GM18519 (cell line): ENCODE measurements at regions not wholly inside any gene's neighbourhood (a gene's known extent, or its start where the extent isn't known, plus 50 kb on each side); places are given as distances from the start of the nearest gene placed in this dataset.
"Not testable (repeated sequence)": the region's sequence is repeated elsewhere in the genome, so short reads cannot be mapped to it uniquely, and the experiment has no call there.

Source experiments
- ATAC-seq: cut with Tn5 transposase; IDR thresholded peaks from one replicate; pipeline ENCODE4 v1.9.1; 2021; ENCODE audit warnings: mild to moderate bottlenecking, moderate library complexity; ENCODE audit not compliant: unreplicated experiment, low FRiP score

GRCh38 chr15:20292422-20293005 lies 249.1 kb downstream of the GOLGA6L6 start:
- ATAC-seq: not testable (repeated sequence)

GRCh38 chr15:20291616-20292015 lies 250.0 kb downstream of the GOLGA6L6 start:
- not testable (repeated sequence) for ATAC-seq

DNA sequence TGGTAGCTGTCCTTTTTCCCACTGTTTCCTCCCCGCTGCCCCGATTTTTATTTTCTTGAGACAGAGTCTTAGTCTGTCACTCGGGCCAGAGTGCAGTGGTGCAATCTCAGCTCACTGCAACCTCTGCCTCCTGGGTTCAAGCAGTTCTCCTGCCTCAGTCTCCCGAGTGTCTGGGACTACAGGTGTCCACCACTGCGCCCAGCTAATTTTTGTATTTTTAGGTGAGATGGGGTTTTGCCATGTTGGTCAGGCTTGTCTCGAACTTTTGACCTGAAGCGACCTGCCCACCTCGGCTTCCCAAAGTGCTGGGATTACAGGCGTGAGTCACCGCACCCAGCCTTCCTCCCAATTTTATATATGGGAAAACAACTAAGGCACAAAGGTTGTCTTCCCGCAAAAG lies 251.0 kb downstream of the GOLGA6L6 start:
- not testable (repeated sequence) for ATAC-seq

DNA sequence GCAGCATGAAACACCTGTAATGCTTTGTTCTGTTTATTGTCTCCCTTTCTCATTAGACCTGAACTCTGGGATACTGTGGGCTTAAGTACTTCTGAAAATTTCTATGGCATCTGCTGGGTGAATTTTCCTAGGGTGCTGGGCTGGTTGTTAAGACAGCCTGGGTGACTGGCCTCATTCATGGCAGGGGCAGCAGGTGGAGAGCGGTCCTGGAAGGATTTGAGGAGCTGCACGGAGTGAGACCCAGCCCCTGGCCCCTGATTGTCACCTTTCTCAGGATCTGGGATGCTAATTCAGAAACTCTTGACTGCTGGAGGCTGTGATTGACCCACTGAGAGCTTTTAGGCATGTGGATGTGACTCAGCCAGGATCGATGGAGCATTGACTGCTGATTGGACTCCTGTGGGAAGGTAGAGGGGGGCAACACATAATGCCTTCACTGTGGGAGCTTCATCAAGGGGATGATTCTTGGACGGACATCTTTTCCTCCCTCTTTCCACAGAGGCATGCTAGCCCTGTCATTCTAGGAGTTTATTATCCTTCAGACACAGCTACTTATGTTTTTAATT lies 252.0 kb downstream of the GOLGA6L6 start:
- ATAC-seq: not testable (repeated sequence)

GRCh38 chr15:20288800-20289537 lies 252.6 kb downstream of the GOLGA6L6 start:
- not testable (repeated sequence) for ATAC-seq

DNA sequence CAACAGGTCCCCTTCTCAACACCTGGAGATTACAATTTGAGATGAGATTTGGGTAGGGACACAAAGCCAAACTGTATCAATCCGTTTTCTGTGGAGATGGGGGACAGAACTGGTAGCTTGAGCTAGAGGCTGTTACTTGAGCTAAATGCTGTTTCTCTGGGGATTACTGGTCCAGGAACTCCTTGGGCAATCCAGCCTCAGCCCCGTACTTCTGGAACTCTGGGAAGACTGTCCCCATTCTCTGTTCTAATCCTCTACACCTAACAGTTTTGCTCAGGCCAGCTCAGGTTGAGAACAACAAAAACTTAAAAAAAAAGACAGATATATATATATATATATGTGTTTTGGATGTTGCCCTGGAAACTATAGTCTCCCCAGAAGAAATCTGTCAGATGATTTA lies 255.0 kb downstream of the GOLGA6L6 start:
- ATAC-seq: not testable (repeated sequence)

DNA sequence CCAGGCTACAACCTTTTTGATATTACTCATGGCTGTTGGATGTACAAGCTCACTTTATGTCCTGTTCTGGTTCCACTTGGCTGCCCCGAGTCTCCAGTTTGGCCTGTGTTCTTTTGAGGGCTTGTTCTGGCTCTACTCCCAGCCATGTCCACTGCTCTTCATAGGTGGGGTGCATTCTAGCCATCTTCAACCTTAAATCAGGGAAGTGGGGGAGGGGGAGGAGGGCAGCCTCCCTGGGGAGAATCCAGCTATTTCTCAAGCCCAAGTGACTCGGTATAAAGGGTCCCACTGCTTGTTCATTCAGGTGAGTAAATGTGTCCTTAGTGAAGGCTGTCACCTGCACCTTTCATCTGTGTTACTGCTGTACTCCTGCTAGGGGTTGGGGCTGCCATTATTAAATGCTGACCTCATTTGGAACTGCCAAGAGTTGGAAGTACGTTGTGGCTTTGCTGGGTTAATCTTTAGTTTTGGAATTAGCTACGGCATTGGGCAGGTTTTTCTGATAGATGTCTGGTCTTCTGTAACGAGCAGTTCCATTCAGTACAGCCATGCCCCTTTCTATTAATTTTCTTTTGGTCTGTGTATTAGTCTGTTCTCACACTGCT lies 255.8 kb downstream of the GOLGA6L6 start:
- not testable (repeated sequence) for ATAC-seq

- not testable (repeated sequence) for ATAC-seq
These were observed 256.6 kb downstream of the GOLGA6L6 start for GRCh38 chr15:20284891-20285535.

DNA sequence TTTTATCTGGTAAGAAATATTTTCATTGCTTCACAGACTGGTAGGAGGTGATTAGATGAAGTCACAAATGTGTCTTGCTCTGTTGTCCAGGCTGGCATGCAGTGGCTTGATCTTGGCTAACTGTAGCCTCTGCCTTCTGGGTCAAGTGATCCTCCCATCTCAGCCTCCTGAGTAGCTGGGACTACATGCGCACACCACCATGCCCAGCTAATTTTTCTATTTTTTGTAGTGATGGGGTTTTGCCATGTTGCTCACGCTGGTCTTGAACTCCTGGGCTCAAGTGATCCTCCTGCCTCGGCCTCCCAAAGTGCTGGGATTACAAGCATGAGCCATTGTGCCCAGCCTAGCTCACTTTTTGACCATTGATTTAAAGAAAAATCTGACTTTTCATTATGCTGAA lies 257.9 kb downstream of the GOLGA6L6 start:
- not testable (repeated sequence) for ATAC-seq

DNA sequence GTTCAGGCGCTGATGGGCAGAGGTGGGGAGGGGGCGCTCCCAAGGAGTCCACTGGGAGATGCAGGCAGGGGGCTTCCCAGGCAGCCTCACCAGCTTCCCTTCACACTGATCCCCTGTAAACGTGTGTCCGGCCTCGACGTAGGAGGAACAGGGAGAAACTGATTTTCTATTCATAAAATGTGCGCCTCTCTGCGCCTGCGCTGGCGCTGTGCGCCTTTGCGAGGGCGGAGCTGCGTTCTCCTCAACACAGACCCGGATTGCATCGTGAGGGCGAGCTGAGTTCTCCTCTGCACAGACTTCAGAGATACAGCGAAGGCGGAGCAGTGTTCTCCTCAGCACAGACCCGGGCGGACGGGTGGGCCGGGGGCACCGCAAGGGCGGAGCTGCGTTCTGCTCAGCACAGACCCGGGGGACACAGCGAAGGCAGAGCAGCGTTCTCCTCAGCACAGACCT lies 259.1 kb downstream of the GOLGA6L6 start:
- ATAC-seq: not testable (repeated sequence)

DNA sequence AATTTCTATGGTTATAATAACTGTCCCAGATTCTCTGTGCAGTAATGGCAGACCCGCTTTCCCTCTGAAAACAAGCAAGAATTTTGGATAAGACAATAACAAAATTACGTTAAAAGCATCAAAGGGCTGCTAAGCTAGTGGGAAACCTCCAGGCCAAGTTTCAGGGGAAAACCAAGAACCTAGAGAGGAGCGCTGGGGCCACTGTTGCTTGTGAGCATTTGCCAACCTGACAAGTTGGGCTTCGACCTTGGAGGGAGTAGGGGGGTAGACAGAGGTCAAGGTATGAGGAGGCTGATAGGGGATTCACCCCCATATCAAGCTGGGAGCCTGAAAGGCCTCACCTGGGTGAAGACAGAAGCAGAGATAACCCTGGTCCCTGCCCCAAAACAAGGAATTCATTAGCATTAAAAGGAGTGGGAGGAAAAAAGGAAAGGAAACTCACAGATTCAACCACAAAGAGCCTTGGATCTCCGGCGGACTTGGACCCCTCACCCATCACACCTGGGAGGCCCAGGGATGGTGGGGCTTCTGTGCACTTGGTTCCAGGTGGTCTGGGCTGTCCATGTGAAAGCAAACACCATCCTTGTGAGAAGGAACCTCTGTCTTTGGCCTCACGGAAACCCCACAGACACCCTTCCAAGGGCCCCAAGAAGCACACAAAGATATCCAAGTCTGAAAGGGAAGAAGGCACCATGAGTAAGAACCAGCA lies 259.9 kb downstream of the GOLGA6L6 start:
- not testable (repeated sequence) for ATAC-seq

- no peak for ATAC-seq
These were observed 260.6 kb downstream of the GOLGA6L6 start for GRCh38 chr15:20280933-20281463.

DNA sequence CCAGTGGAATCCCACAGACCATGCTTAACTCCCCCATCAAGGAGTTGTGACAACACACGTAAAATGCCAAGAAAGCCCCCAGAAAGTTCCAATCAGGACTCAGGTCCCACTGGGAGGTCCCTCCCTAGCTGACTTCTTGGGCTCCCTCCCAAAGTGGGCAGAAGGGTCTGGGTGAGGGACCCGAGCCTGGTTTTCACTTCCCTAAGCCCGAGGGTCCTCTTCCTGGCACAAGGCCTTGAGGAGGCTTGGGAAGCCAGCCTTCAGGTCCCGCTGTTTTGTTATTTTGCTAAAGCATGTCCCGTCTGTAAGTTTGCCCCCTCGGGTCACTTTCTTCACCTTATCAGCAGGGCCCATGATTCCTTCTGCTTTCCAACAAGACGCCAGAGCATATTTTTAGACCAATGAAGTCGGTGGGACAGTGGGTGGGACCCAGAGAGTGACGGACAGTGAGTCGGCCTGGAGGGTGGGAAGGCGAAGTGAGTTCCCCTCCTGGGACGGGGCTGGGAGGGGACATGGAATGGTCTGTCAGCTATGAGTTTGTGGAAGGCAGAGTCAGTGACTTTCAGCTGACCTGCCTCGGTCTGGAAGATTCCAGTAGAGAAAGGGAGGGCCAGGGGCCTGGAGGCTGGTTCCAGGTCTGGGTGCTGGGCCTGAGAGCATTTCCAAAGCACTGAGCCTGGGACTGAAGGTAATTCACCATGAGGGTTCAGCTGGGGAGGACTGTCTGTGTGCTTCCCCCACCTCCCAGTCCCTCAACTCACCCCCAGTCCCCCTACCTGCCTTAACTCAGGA lies 261.3 kb downstream of the GOLGA6L6 start:
- not testable (repeated sequence) for ATAC-seq

- not testable (repeated sequence) for ATAC-seq
These were observed 262.5 kb downstream of the GOLGA6L6 start for GRCh38 chr15:20279056-20279455.

DNA sequence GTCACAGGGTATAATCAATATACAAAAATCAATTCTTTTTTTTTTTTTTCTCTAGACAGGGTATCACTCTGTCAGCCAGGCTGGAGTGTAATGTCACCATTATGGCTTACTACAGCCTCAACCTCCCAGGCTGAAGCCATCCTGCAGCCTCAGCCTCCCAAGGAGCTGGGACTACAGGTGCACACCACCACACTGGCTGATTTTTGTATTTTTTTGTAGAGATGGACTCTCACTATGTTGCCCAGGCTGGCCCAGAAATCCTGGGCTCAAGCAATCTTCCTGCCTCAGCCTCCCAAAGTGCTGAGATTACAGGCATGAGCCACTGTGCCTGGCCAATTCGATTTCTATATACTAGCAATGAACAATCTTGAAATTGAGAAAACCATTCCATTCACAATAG lies 263.2 kb downstream of the GOLGA6L6 start:
- not testable (repeated sequence) for ATAC-seq

- ATAC-seq: not testable (repeated sequence)
These were observed 264.1 kb downstream of the GOLGA6L6 start for GRCh38 chr15:20277451-20277850.

- not testable (repeated sequence) for ATAC-seq
These were observed 265.1 kb downstream of the GOLGA6L6 start for GRCh38 chr15:20276312-20277114.

DNA sequence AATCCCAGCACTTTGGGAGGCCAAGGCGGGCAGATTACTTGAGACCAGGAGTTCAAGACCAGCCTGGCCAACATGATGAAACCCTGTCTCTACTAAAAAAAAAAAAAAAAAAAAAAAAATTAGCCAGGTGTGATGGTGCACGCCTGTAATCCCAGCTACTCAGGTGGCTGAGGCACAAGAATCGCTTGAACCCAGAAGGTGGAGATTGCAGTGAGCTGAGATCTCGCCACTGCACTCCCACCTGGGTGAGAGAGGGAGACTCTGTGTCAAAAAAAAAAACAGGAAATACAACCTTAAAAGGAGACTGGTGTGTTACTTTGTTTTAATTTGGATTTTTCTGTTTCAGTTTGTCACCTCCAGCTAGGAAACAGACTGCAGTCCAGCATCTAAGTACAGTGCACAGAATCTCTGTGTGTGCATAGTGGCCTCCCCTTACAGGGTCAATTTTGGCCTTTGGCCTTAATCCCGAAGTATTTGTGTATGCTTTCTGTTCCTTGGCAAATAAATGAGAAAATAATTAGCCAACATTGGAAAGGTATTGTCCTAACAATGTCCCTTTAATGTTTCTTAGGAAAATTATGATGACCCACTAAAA lies 266.1 kb downstream of the GOLGA6L6 start:
- ATAC-seq: not testable (repeated sequence)
